Type B pancreatic cell (in vitro differentiated cells): ENCODE measurements at regions not wholly inside any gene's neighbourhood (a gene's known extent, or its start where the extent isn't known, plus 50 kb on each side); places are given as distances from the start of the nearest gene placed in this dataset.

ENCODE experiments used
- DNase-seq: peaks from one replicate; pipeline ENCODE4 v3.0.0; 2021; ENCODE audit warnings: mixed read lengths; ENCODE audit not compliant: unreplicated experiment; ENCODE audit errors: extremely low spot score
- H3K27ac Mint-ChIP-seq: 2 replicates; pipeline ENCODE4 v1.8.0; 2021; ENCODE audit warnings: mild to moderate bottlenecking, mixed read lengths
- H3K27me3 Mint-ChIP-seq: 2 replicates; pipeline ENCODE4 v1.8.0; 2021; ENCODE audit warnings: mixed read lengths
- H3K36me3 Mint-ChIP-seq: 2 replicates; pipeline ENCODE4 v1.8.0; 2021; ENCODE audit warnings: mixed read lengths
- H3K4me1 Mint-ChIP-seq: one replicate; pipeline ENCODE4 v1.8.0; 2021; ENCODE audit warnings: mixed read lengths; ENCODE audit not compliant: unreplicated experiment
- H3K4me3 Mint-ChIP-seq: 2 replicates; pipeline ENCODE4 v1.8.0; 2021; ENCODE audit warnings: mild to moderate bottlenecking, mixed read lengths
- H3K9me3 Mint-ChIP-seq: 2 replicates; pipeline ENCODE4 v1.8.0; 2021; ENCODE audit warnings: mixed read lengths
- CTCF ChIP-seq: fragments of 200-600 bp; sonication (generic); conservative IDR thresholded peaks from 2 replicates; pipeline ENCODE4 v1.5.0; 2021; ENCODE audit warnings: antibody characterized with exemption, mild to moderate bottlenecking

DNA sequence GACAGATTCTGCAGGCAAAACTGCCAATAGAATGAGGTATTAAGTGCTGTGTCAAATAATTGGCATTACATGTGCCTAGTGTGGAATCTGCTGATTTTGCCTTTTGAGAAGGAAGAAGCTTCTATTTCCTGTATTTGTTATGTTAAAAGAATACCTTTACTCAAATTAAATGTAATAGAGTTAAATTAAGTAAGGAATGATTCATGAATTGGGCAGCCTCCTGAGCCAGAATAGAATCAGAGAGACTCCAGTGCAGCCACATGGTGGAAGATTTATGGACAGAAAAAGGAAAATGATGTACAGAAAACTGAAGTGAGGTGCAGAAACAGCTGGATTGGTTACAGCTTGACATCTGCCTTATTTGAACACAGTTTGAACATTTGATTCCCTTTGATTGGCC, 464.4 kb upstream of the SEMA6A start:
- Mint-ChIP-seq H3K4me3 (no peak overlapping the region), H3K27ac (no peak overlapping the region), H3K4me1 (no peaks in the 10 kb centered on the region), H3K36me3 (no peaks in the 10 kb centered on the region), H3K27me3 (peaks cover 3% of the 10 kb centered on the region), H3K9me3 (peaks cover 10% of the 10 kb centered on the region)
- no peak for DNase-seq
- TF ChIP-seq CTCF, result no peak

GRCh38 chr5:117027384-117027783, 452.8 kb upstream of the SEMA6A start:
- no peaks in the 10 kb centered on the region for H3K9me3 Mint-ChIP-seq
- no peak for DNase-seq

DNA sequence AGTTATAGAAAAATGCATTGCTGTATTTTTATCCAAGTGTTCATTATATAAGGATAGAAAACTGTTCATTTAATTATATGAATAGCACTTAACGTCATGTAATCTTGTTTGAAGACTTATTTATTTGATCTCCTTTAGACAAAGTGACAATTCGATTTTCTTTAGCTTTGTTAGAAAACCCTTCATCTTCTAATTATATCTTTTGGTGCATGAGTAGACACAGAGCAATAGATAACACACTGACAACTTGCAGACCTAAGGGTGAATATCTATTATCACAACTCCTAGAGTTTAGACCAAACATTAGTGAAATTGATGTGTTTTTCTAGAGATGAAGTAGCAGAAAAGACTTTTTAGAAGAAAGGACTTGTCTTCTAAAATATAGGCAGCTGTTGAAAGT, 446.4 kb upstream of the SEMA6A start:
- Mint-ChIP-seq H3K4me1 (no peaks in the 10 kb centered on the region), H3K27ac (no peak overlapping the region), H3K27me3 (no peaks in the 10 kb centered on the region), H3K9me3 (no peaks in the 10 kb centered on the region), H3K36me3 (no peaks in the 10 kb centered on the region), H3K4me3 (no peak overlapping the region)
- no peak for TF ChIP-seq CTCF
- DNase-seq, result no peak

More at GRCh38 chr5:117027384-117027783, 452.8 kb upstream of the SEMA6A start:
- no peak for TF ChIP-seq CTCF
- Mint-ChIP-seq H3K4me3 (no peak overlapping the region), H3K36me3 (no peaks in the 10 kb centered on the region), H3K27me3 (no peaks in the 10 kb centered on the region), H3K27ac (no peak overlapping the region), H3K4me1 (no peaks in the 10 kb centered on the region)

- Mint-ChIP-seq H3K4me3 (no peak overlapping the region), H3K27me3 (no peaks in the 10 kb centered on the region), H3K36me3 (peaks cover 4% of the 10 kb centered on the region), H3K27ac (no peak overlapping the region), H3K9me3 (no peaks in the 10 kb centered on the region), H3K4me1 (no peaks in the 10 kb centered on the region)
- DNase-seq, result no peak
- TF ChIP-seq CTCF, result no peak
Measured at GRCh38 chr5:117013280-117013877, 438.8 kb upstream of the SEMA6A start.

DNA sequence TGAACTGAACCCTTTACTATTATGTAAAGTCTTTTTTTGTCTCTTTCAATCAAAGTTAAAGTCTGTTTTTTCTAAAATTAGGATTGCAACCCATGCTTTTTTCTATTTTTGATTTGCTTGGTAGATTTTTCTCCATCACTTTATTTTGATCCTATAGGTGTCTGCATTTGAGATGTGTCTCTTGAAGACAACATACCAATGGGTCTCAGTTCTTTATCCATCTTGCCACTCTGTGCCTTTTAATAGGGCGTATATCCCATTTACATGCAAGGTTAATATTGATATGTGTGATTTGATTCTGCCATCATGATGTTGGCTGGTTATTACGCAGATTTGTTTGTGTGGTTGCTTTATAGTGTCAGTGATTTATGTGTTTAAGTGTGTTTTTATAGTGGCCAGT, 436.0 kb upstream of the SEMA6A start:
- TF ChIP-seq CTCF, result no peak
- DNase-seq, result no peak
- Mint-ChIP-seq H3K4me1 (no peaks in the 10 kb centered on the region), H3K9me3 (no peaks in the 10 kb centered on the region), H3K27me3 (no peaks in the 10 kb centered on the region), H3K27ac (no peak overlapping the region), H3K4me3 (no peak overlapping the region), H3K36me3 (peaks cover 4% of the 10 kb centered on the region)

GRCh38 chr5:116998024-116998423, 423.4 kb upstream of the SEMA6A start:
- no peaks in the 10 kb centered on the region for H3K27me3 Mint-ChIP-seq
- no peak for DNase-seq
- H3K4me3 Mint-ChIP-seq, result no peak overlapping the region
- no peaks in the 10 kb centered on the region for H3K36me3 Mint-ChIP-seq
- no peaks in the 10 kb centered on the region for H3K4me1 Mint-ChIP-seq
- no peak overlapping the region for H3K27ac Mint-ChIP-seq
- no peak for TF ChIP-seq CTCF
- peaks cover under 1% of the 10 kb centered on the region for H3K9me3 Mint-ChIP-seq
